Mesenchymal stem cell (in vitro differentiated cells and primary cell): ENCODE measurements at regions not wholly inside any gene's neighbourhood (a gene's known extent, or its start where the extent isn't known, plus 50 kb on each side); places are given as distances from the start of the nearest gene placed in this dataset.
A peak's percentile ranks its signal among the peaks of the same experiment; 100 is the strongest.

Experiments used
- DNase-seq: peaks from one replicate; pipeline ENCODE4 v3.0.0-alpha.2; 2013
- H2AFZ ChIP-seq: one replicate; pipeline ENCODE4 v1.6.1; 2013; ENCODE audit warnings: low read depth, mild to moderate bottlenecking, control low read depth, inconsistent platforms, low read length, moderate library complexity
- H2AK5ac ChIP-seq: 2 replicates; pipeline ENCODE4 v1.6.1; 2013; ENCODE audit warnings: low read length, moderate library complexity, mild to moderate bottlenecking, inconsistent platforms; ENCODE audit not compliant: severe bottlenecking
- H2BK120ac ChIP-seq: one replicate; pipeline ENCODE4 v1.6.1; 2013; ENCODE audit warnings: low read depth, mild to moderate bottlenecking, inconsistent platforms, low read length, moderate library complexity
- H2BK12ac ChIP-seq, 2 experiments: one replicate each; pipeline ENCODE4 v1.6.1; 2013; ENCODE audit warnings: inconsistent platforms in 2 of 2, low read length in 2 of 2, mild to moderate bottlenecking in 2 of 2, moderate library complexity in 2 of 2, control low read depth in 1 of 2
- H2BK15ac ChIP-seq: one replicate; pipeline ENCODE4 v1.6.1; 2013; ENCODE audit warnings: mild to moderate bottlenecking, low read depth, inconsistent platforms; ENCODE audit not compliant: poor library complexity, severe bottlenecking
- H2BK5ac ChIP-seq: 2 replicates; pipeline ENCODE4 v1.6.1; 2013; ENCODE audit warnings: low read depth, mild to moderate bottlenecking, low read length, control low read depth, inconsistent platforms; ENCODE audit not compliant: poor library complexity, severe bottlenecking
- H3K14ac ChIP-seq, 2 experiments: one replicate each; pipeline ENCODE4 v1.6.1; 2013; ENCODE audit warnings: inconsistent platforms in 2 of 2, low read length in 2 of 2, control low read depth in 1 of 2, mild to moderate bottlenecking in 1 of 2, moderate library complexity in 1 of 2
- H3K18ac ChIP-seq, 2 experiments: one replicate each; pipeline ENCODE4 v1.6.1; 2013; ENCODE audit warnings: inconsistent platforms in 2 of 2, low read length in 2 of 2, control low read depth in 1 of 2, low read depth in 1 of 2, mild to moderate bottlenecking in 1 of 2
- H3K23ac ChIP-seq, 2 experiments: one replicate each; pipeline ENCODE4 v1.6.1; 2013; ENCODE audit warnings: inconsistent platforms in 2 of 2, low read length in 2 of 2, mild to moderate bottlenecking in 2 of 2, moderate library complexity in 2 of 2, control low read depth in 1 of 2
- H3K27ac ChIP-seq: 2 replicates; pipeline ENCODE4 v1.5.1; 2013; ENCODE audit warnings: mild to moderate bottlenecking, moderate library complexity, low read length, control low read depth, inconsistent platforms; ENCODE audit not compliant: poor library complexity, severe bottlenecking
- H3K27me3 ChIP-seq, 2 experiments: 2 replicates each; pipeline versions ENCODE4 v1.6.1 to v1.7.0; 2013; ENCODE audit warnings: low read length in 2 of 2, mild to moderate bottlenecking in 2 of 2, moderate library complexity in 2 of 2, control low read depth in 1 of 2, inconsistent platforms in 1 of 2; ENCODE audit not compliant: control insufficient read depth in 1 of 2, insufficient read depth in 1 of 2
- H3K36me3 ChIP-seq, 2 experiments: 2 replicates each; pipeline versions ENCODE4 v1.6.1 to v1.7.0; 2013; ENCODE audit warnings: low read length in 2 of 2, control low read depth in 1 of 2, inconsistent platforms in 1 of 2, low read depth in 1 of 2, mild to moderate bottlenecking in 1 of 2; ENCODE audit not compliant: insufficient read depth in 2 of 2, control insufficient read depth in 1 of 2
- H3K4ac ChIP-seq, 2 experiments: one replicate each; pipeline ENCODE4 v1.6.1; 2013; ENCODE audit warnings: inconsistent platforms in 2 of 2, low read length in 2 of 2, mild to moderate bottlenecking in 2 of 2, moderate library complexity in 2 of 2, control low read depth in 1 of 2, low read depth in 1 of 2
- H3K4me1 ChIP-seq: 2 replicates; pipeline ENCODE4 v1.6.1; 2013; ENCODE audit warnings: low read depth, low read length, control low read depth; ENCODE audit not compliant: control insufficient read depth, insufficient read depth
- H3K4me2 ChIP-seq: 2 replicates; pipeline ENCODE4 v1.6.1; 2013; ENCODE audit warnings: low read length, mild to moderate bottlenecking, inconsistent platforms; ENCODE audit not compliant: poor library complexity, severe bottlenecking
- H3K4me3 ChIP-seq, 2 experiments: 2 replicates each; pipeline versions ENCODE4 v1.5.1 to v1.7.0; 2013; ENCODE audit warnings: low read length in 2 of 2, mild to moderate bottlenecking in 2 of 2, control low read depth in 1 of 2, low read depth in 1 of 2; ENCODE audit not compliant: insufficient read depth in 1 of 2
- H3K79me1 ChIP-seq: replicated peaks from 2 replicates; pipeline ENCODE4 v1.6.1; 2013; ENCODE audit warnings: mild to moderate bottlenecking, control low read depth, low read length, inconsistent platforms; ENCODE audit not compliant: poor library complexity, severe bottlenecking
- H3K9ac ChIP-seq: 2 replicates; pipeline ENCODE4 v1.7.0; 2013; ENCODE audit warnings: mild to moderate bottlenecking, low read length, moderate library complexity
- H3K9me3 ChIP-seq: 2 replicates; pipeline ENCODE4 v1.7.0; 2013; ENCODE audit warnings: mild to moderate bottlenecking, low read length; ENCODE audit not compliant: control insufficient read depth
- H4K8ac ChIP-seq: one replicate; pipeline ENCODE4 v1.6.1; 2013; ENCODE audit warnings: inconsistent platforms, mild to moderate bottlenecking, low read length, moderate library complexity
- H4K91ac ChIP-seq: one replicate; pipeline ENCODE4 v1.6.1; 2013; ENCODE audit warnings: mild to moderate bottlenecking, low read length, inconsistent platforms
- WGBS: methylation state at CpG from one replicate; pipeline ENCODE4 v1.1.7; 2013; ENCODE audit warnings: mixed read lengths; 5-methylcytosine and 5-hydroxymethylcytosine counted together

- Histone ChIP-seq H3K36me3 (no peaks in the 10 kb centered on the region), H3K27me3 (peaks cover 0 to 19% of the 10 kb centered on the region in 2 experiments), H3K4me2 (no peak overlapping the region), H2BK5ac (no peak overlapping the region), H3K23ac (no peak overlapping the region), H2BK120ac (no peak overlapping the region), H2BK15ac (no peak overlapping the region), H3K9ac (no peak overlapping the region), H4K91ac (no peak overlapping the region), H3K4me1 (no peaks in the 10 kb centered on the region), H3K18ac (no peak overlapping the region), H3K14ac (no peak overlapping the region), H3K79me1 (no peaks in the 10 kb centered on the region), H2AFZ (no peak overlapping the region), H3K4ac (no peak overlapping the region), H2AK5ac (no peak overlapping the region), H3K4me3 (no peak overlapping the region), H2BK12ac (no peak overlapping the region), H3K9me3 (peaks cover 25% of the 10 kb centered on the region), H3K27ac (no peak overlapping the region), H4K8ac (no peak overlapping the region)
- WGBS: 83% methylated on average over 9 of the region's 9 CpGs
- no peak for DNase-seq
Observed at GRCh38 chr2:239889641-239890121, 135.5 kb downstream of the NDUFA10 start.

- Histone ChIP-seq H2AFZ (no peak overlapping the region), H4K91ac (no peak overlapping the region), H3K4me3 (no peak overlapping the region), H3K27me3 (peaks cover 0 to 3% of the 10 kb centered on the region in 2 experiments), H3K9me3 (peaks cover 39% of the 10 kb centered on the region), H3K27ac (no peak overlapping the region), H2BK15ac (no peak overlapping the region), H3K36me3 (no peaks in the 10 kb centered on the region), H3K14ac (no peak overlapping the region), H2BK120ac (no peak overlapping the region), H2BK5ac (no peak overlapping the region), H3K79me1 (no peaks in the 10 kb centered on the region), H3K23ac (no peak overlapping the region), H3K4ac (no peak overlapping the region), H3K18ac (no peak overlapping the region), H3K9ac (no peak overlapping the region), H3K4me2 (no peak overlapping the region), H3K4me1 (no peaks in the 10 kb centered on the region), H4K8ac (no peak overlapping the region), H2BK12ac (no peak overlapping the region), H2AK5ac (no peak overlapping the region)
- DNase-seq: no peak
- WGBS: 100% methylated on average over 1 of the region's 2 CpGs
Observed at GRCh38 chr2:239887604-239888003, 137.5 kb downstream of the NDUFA10 start.

- no peak overlapping the region for H3K4ac ChIP-seq
- no peaks in the 10 kb centered on the region for H3K27me3 ChIP-seq
- H4K91ac ChIP-seq: no peak overlapping the region
- no peak overlapping the region for H2BK120ac ChIP-seq
- H2AK5ac ChIP-seq: no peak overlapping the region
- no peak overlapping the region for H3K9ac ChIP-seq
- H3K9me3 ChIP-seq: peaks cover 39% of the 10 kb centered on the region
- no peak overlapping the region for H4K8ac ChIP-seq
- H3K18ac ChIP-seq: no peak overlapping the region
- H2AFZ ChIP-seq: no peak overlapping the region
- no peaks in the 10 kb centered on the region for H3K36me3 ChIP-seq
- H3K23ac ChIP-seq: no peak overlapping the region
- no peak overlapping the region for H2BK5ac ChIP-seq
- H3K79me1 ChIP-seq: no peaks in the 10 kb centered on the region
- no peak overlapping the region for H2BK12ac ChIP-seq
- no peak for DNase-seq
- H3K4me2 ChIP-seq: no peak overlapping the region
- no peak overlapping the region for H3K4me3 ChIP-seq
- no peak overlapping the region for H3K27ac ChIP-seq
- no peaks in the 10 kb centered on the region for H3K4me1 ChIP-seq
- H2BK15ac ChIP-seq: no peak overlapping the region
- no peak overlapping the region for H3K14ac ChIP-seq
Observed at GRCh38 chr2:239886781-239887180, 138.4 kb downstream of the NDUFA10 start.

- Histone ChIP-seq H3K9me3 (peaks cover 39% of the 10 kb centered on the region), H3K4me2 (no peak overlapping the region), H2BK15ac (no peak overlapping the region), H3K9ac (no peak overlapping the region), H2BK120ac (no peak overlapping the region), H3K4me3 (no peak overlapping the region), H3K79me1 (no peaks in the 10 kb centered on the region), H3K14ac (no peak overlapping the region), H3K27ac (no peak overlapping the region), H3K27me3 (no peaks in the 10 kb centered on the region), H3K23ac (no peak overlapping the region), H4K91ac (no peak overlapping the region), H3K36me3 (no peaks in the 10 kb centered on the region), H2AK5ac (no peak overlapping the region), H2BK12ac (no peak overlapping the region), H3K4ac (no peak overlapping the region), H3K18ac (no peak overlapping the region), H2AFZ (no peak overlapping the region), H2BK5ac (no peak overlapping the region), H3K4me1 (no peaks in the 10 kb centered on the region), H4K8ac (no peak overlapping the region)
- no CpG with 5 or more reads among the region's 2 CpGs for WGBS
- peak; percentile 1 for DNase-seq
Observed at GRCh38 chr2:239884875-239885274, 140.3 kb downstream of the NDUFA10 start.
